NT2/D1 (cell line): ENCODE measurements at regions not wholly inside any gene's neighbourhood (a gene's known extent, or its start where the extent isn't known, plus 50 kb on each side); places are given as distances from the start of the nearest gene placed in this dataset.

Source experiments
- YY1 ChIP-seq: IDR thresholded peaks from 2 replicates; pipeline ENCODE4 v1.6.1; 2011; ENCODE audit not compliant: insufficient read length, insufficient read depth
- ZNF274 ChIP-seq: IDR thresholded peaks from 2 replicates; pipeline ENCODE4 v1.6.1; 2011; ENCODE audit warnings: mild to moderate bottlenecking, low read depth, low read length

GRCh38 chr10:94115725-94116124 is 122.0 kb downstream of the PLCE1 start:
- TF ChIP-seq ZNF274: no peak
- no peak for TF ChIP-seq YY1
